Natural killer cell (primary cell): ENCODE measurements at regions not wholly inside any gene's neighbourhood (a gene's known extent, or its start where the extent isn't known, plus 50 kb on each side); places are given as distances from the start of the nearest gene placed in this dataset.
"Not testable (repeated sequence)": the region's sequence is repeated elsewhere in the genome, so short reads cannot be mapped to it uniquely, and the experiment has no call there.

Experiments used
- ATAC-seq, 3 donors: fragments of 150-1000 bp in 2 of 3; fragments of 200-7000 bp in 1 of 3; cut with Tn5 transposase; 1 replicate in 1 of 3; 2 replicates in 2 of 3; pipeline ENCODE4 v1.10.0; 2021; ENCODE audit warnings: mild to moderate bottlenecking in 2 of 3, moderate library complexity in 2 of 3
- DNase-seq, 2 donors: peaks; one replicate each; pipeline versions ENCODE4 v3.0.0 to v3.0.0-alpha.2; 2013 to 2021; ENCODE audit warnings: mixed read lengths in 1 of 2
- H3K27ac ChIP-seq: one replicate; pipeline ENCODE4 v1.5.1; 2013; ENCODE audit warnings: mild to moderate bottlenecking, low read length
- H3K27me3 ChIP-seq: one replicate; pipeline ENCODE4 v1.6.1; 2013; ENCODE audit warnings: low read length; ENCODE audit not compliant: control insufficient read depth, insufficient read depth
- H3K36me3 ChIP-seq: one replicate; pipeline ENCODE4 v1.6.1; 2013; ENCODE audit warnings: low read length; ENCODE audit not compliant: control insufficient read depth, insufficient read depth
- H3K4me1 ChIP-seq: one replicate; pipeline ENCODE4 v1.6.1; 2013; ENCODE audit warnings: low read length; ENCODE audit not compliant: control insufficient read depth, insufficient read depth
- H3K4me3 ChIP-seq: one replicate; pipeline ENCODE4 v1.5.1; 2013; ENCODE audit warnings: low read length
- H3K9me3 ChIP-seq: one replicate; pipeline ENCODE4 v1.6.1; 2013; ENCODE audit warnings: low read length; ENCODE audit not compliant: control insufficient read depth, insufficient read depth
- H3K27ac Mint-ChIP-seq, 2 donors: one replicate each; pipeline ENCODE4 v1.8.0; 2022; ENCODE audit warnings: mild to moderate bottlenecking in 2 of 2, mixed read lengths in 2 of 2, moderate library complexity in 1 of 2
- H3K27me3 Mint-ChIP-seq, 2 donors: one replicate each; pipeline ENCODE4 v1.8.0; 2022; ENCODE audit warnings: low read depth in 2 of 2, mixed read lengths in 2 of 2
- H3K36me3 Mint-ChIP-seq: one replicate; pipeline ENCODE4 v1.8.0; 2022; ENCODE audit warnings: mixed read lengths
- H3K4me1 Mint-ChIP-seq, 2 donors: one replicate each; pipeline ENCODE4 v1.8.0; 2022; ENCODE audit warnings: mixed read lengths in 2 of 2
- H3K4me3 Mint-ChIP-seq: one replicate; pipeline ENCODE4 v1.8.0; 2022; ENCODE audit warnings: mild to moderate bottlenecking, moderate library complexity, mixed read lengths
- H3K9me3 Mint-ChIP-seq, 2 donors: one replicate each; pipeline ENCODE4 v1.8.0; 2022; ENCODE audit warnings: mixed read lengths in 2 of 2
- CTCF ChIP-seq: fragments of 200-600 bp; IDR thresholded peaks from one replicate; pipeline ENCODE4 v1.8.0; 2022; ENCODE audit warnings: antibody characterized with exemption
- WGBS: methylation state at CpG from one replicate; pipeline ENCODE4 v1.1.7; 2013; ENCODE audit warnings: missing lambda C conversion rate; ENCODE audit not compliant: insufficient coverage; 5-methylcytosine and 5-hydroxymethylcytosine counted together
- intact Hi-C: fragments of 100-400 bp; cut with micrococcal nuclease; formaldehyde crosslinking; loops from one replicate; pipeline ENCODE4 v1.14.2; 2022

- Mint-ChIP-seq H3K9me3 (peaks cover 5% of the 10 kb centered on the region in 2 donors), H3K36me3 (no peaks in the 10 kb centered on the region), H3K4me1 (peaks cover 5% of the 10 kb centered on the region in 2 donors), H3K27me3 (no peaks in the 10 kb centered on the region), H3K27ac (no peak overlapping the region), H3K4me3 (no peak overlapping the region)
- Histone ChIP-seq H3K9me3 (no peaks in the 10 kb centered on the region), H3K27ac (no peak overlapping the region), H3K36me3 (no peaks in the 10 kb centered on the region), H3K4me3 (no peak overlapping the region), H3K27me3 (no peaks in the 10 kb centered on the region), H3K4me1 (no peaks in the 10 kb centered on the region)
- ATAC-seq (no peak), DNase-seq (no peak)
- no peak for TF ChIP-seq CTCF
- intact Hi-C loops, result no loop called here
Observed at GRCh38 chr6:118372413-118372812, 175.7 kb upstream of the PLN start.

- intact Hi-C loops, result no loop called here
- H3K4me1 Mint-ChIP-seq, result no peaks in the 10 kb centered on the region
Observed at GRCh38 chr6:118377711-118378414, 170.2 kb upstream of the PLN start.

GRCh38 chr6:118380620-118381019, 167.5 kb upstream of the PLN start:
- H3K27me3 ChIP-seq, H3K4me3 ChIP-seq, H3K9me3 Mint-ChIP-seq, ATAC-seq, DNase-seq, H3K36me3 Mint-ChIP-seq, H3K4me3 Mint-ChIP-seq, H3K27ac ChIP-seq, H3K4me1 Mint-ChIP-seq, H3K9me3 ChIP-seq, H3K27me3 Mint-ChIP-seq, H3K27ac Mint-ChIP-seq, H3K36me3 ChIP-seq, intact Hi-C loops, H3K4me1 ChIP-seq: not testable (repeated sequence)
- 94% methylated on average over 3 of the region's 3 CpGs for WGBS

More at GRCh38 chr6:118377711-118378414, 170.2 kb upstream of the PLN start:
- Histone ChIP-seq H3K4me1 (no peaks in the 10 kb centered on the region), H3K27ac (no peak overlapping the region), H3K4me3 (no peak overlapping the region), H3K27me3 (no peaks in the 10 kb centered on the region), H3K9me3 (no peaks in the 10 kb centered on the region), H3K36me3 (no peaks in the 10 kb centered on the region)
- no peak for TF ChIP-seq CTCF
- H3K27ac Mint-ChIP-seq, result no peak overlapping the region
- peaks cover 0 to 7% of the 10 kb centered on the region in 2 donors for H3K27me3 Mint-ChIP-seq
- no peak for DNase-seq
- H3K36me3 Mint-ChIP-seq, result peaks cover 8% of the 10 kb centered on the region
- peak in 1 of 3 donors; percentile 32 for ATAC-seq
- no peak overlapping the region for H3K4me3 Mint-ChIP-seq
- H3K9me3 Mint-ChIP-seq, result peaks cover 0 to 5% of the 10 kb centered on the region in 2 donors
- WGBS, result 78% methylated on average over 14 of the region's 15 CpGs

GRCh38 chr6:118382126-118382525, 166.0 kb upstream of the PLN start:
- no peak for TF ChIP-seq CTCF
- H3K27ac Mint-ChIP-seq, result no peak overlapping the region
- ATAC-seq, result no peak

More at GRCh38 chr6:118382126-118382525, 166.0 kb upstream of the PLN start:
- peaks cover 0 to 7% of the 10 kb centered on the region in 2 donors for H3K27me3 Mint-ChIP-seq
- no peak for DNase-seq
- intact Hi-C loops, result no loop called here
- Histone ChIP-seq H3K27ac (no peak overlapping the region), H3K4me1 (no peaks in the 10 kb centered on the region), H3K36me3 (no peaks in the 10 kb centered on the region), H3K4me3 (no peak overlapping the region), H3K27me3 (no peaks in the 10 kb centered on the region), H3K9me3 (no peaks in the 10 kb centered on the region)
- H3K4me3 Mint-ChIP-seq, result no peak overlapping the region
- 85% methylated on average over 3 of the region's 3 CpGs for WGBS
- peaks cover 8% of the 10 kb centered on the region for H3K36me3 Mint-ChIP-seq
- H3K4me1 Mint-ChIP-seq, result no peaks in the 10 kb centered on the region
- H3K9me3 Mint-ChIP-seq, result no peaks in the 10 kb centered on the region
